GM18520 (cell line): ENCODE measurements at regions not wholly inside any gene's neighbourhood (a gene's known extent, or its start where the extent isn't known, plus 50 kb on each side); places are given as distances from the start of the nearest gene placed in this dataset.

Experiments
- ATAC-seq: cut with Tn5 transposase; IDR thresholded peaks from one replicate; pipeline ENCODE4 v1.9.1; 2021; ENCODE audit not compliant: unreplicated experiment

- no peak for ATAC-seq
Observed at GRCh38 chr2:66036948-66037347, 398.0 kb upstream of the MEIS1 start.

GRCh38 chr2:66034467-66034866 is 400.5 kb upstream of the MEIS1 start:
- no peak for ATAC-seq

DNA sequence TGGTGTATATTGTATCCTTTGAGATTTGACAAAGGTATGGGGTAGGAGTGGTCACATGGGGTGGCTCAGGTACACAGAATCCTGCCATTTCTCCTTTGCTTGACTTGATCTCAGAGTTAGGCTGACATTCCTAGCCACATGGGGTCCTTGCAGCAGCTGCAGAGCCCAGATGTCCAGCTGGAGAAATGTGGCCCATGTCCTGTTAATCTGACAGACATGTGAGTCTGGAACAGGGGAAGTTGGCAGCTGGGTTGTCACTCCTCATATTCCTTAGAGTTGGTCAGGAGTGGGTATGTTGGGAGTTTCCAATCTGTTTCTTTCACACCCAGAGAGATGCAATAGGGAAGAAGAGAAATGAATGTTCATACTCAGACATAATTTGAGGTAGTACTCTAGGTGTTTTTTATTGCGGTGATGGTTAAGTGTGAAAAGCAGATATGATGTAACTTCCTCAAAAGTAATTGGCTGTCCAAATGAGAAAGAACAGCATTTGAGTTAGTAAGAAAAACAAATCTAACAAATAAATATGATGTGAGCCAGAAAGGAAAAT is 402.6 kb upstream of the MEIS1 start:
- ATAC-seq = no peak

DNA sequence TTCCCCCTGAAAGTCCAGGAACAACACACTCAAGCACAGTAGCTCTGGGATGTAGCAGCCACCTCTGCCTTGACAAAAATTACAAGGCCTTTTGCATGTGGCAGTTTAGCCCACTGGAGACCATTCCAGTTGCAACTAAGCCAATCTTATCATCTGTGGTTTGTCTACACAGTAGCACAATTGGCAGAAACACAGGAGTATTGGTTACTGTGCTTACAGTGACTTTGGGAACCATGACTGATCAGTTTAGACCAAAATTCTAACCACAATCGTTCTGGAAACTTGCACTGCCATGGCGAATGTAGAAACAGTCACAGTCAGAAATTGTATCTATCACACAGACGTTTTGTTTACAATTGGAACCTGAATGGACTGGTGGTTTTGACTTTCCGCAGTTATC is 403.7 kb upstream of the MEIS1 start:
- no peak for ATAC-seq

GRCh38 chr2:66030553-66030952 is 404.4 kb upstream of the MEIS1 start:
- ATAC-seq = no peak

DNA sequence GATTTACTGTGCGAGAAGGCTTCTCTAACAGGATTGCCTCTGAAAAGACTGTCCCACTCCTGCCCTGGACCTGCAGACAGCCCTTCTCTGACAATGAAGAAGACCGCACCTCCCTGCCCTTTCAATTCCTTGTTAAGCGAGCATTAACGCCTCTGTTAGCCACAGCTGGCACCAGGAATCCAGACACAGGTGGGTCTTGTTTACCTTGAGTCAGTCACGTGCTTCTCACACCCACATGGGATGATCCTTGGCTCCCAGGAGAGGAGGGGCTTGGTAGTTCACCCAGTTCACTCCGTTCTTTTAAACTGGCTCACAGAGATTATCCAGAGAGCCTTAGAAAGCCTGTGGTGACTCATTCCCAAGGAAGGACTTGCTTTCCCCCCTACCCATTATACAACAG is 410.5 kb upstream of the MEIS1 start:
- ATAC-seq = no peak

DNA sequence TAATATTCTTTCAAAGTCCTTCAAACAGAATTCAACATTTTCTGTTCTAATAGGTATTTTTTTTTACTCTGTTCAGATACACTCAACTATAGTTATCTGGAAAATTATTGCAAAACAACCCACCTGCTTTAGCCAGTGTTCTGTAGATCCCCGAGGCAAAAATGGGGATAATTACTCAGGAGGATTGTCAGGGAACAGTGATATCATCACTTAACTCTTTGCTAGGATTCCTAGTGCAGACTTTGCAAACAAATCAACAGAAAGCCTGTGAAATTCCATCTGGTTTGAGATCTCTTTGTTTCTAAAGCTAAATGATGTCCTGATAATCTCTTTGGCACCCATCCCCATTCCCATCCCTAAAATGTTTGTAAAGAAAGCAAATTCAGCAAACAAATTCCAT is 413.6 kb upstream of the MEIS1 start:
- ATAC-seq = no peak

- ATAC-seq = no peak
Observed at GRCh38 chr2:66017763-66018162, 417.2 kb upstream of the MEIS1 start.

DNA sequence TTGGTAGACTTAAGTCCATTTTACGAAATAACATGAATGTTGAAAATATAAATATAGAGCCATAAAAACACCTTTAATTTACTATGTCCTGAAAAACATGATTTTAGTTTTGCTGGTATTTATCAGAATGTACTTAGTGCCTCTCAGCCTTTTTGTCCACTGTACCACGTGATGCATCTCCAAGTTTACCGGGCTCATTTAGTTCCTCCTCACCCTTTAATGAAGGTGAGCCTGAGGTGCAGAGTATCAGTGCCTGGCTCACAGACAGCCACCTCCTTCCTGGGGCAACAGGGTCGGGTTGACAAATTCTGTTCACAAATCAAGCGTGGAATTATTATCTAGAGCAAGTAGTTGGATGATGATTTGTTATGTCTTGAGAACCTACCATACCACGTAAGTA is 420.5 kb upstream of the MEIS1 start:
- no peak for ATAC-seq

DNA sequence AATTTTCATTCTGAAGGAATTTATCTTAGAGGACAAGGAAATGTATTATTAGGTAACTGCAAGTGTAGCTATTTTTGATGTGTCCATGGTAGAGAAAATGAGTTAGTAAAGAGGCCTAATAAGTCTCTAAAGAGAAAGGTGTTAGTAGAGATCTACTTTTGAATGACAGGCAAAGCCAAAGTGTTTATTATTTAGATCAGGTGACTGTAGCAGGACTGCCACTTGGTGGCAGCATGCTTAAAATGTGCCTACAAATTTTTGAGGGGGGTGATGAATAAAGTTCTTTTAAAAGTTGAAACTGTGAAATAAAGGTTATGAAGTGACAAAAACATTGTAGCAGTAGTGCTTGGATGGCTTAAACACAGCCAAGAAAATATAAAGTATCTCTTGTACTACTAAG is 421.5 kb upstream of the MEIS1 start:
- no peak for ATAC-seq

GRCh38 chr2:66003931-66004330 is 431.0 kb upstream of the MEIS1 start:
- no peak for ATAC-seq

DNA sequence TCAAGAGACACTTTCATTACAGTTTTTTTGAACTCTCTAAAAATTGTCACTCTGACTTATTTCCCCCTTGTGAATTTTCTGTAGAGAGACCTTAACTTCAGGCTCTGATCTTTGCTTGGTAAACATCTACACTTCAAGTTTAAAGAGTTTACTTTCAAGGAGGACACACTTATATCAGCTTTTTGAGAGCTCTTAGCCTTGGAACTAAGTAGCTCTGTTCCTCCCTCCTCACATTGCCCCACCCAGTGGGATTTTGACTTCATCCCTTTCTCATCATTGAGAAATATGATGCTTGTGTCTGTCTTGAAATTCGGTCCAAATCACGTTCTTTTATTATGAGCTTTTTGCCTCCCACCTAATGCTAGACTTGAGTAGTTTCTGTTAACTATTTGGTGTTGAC is 433.4 kb upstream of the MEIS1 start:
- ATAC-seq = no peak

GRCh38 chr2:66000901-66001300 is 434.0 kb upstream of the MEIS1 start:
- no peak for ATAC-seq

DNA sequence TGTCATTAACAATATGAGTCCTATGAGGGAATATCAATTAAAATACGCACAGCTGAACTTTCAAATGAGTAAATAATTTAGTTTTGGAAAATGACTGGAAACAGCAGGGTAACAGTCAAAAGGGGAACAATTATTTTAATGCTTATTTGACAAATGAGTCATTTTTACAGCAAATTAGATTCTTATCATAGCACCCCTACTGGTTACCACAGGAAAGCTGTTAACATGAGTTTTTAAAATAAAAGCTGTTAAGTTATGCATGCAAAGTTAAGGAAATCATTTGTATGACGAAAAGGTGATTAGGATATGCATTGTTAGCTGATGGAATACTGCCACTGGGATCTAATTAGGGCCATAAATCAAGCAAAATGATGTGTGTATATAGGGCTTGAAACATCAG is 435.1 kb upstream of the MEIS1 start:
- no peak for ATAC-seq

DNA sequence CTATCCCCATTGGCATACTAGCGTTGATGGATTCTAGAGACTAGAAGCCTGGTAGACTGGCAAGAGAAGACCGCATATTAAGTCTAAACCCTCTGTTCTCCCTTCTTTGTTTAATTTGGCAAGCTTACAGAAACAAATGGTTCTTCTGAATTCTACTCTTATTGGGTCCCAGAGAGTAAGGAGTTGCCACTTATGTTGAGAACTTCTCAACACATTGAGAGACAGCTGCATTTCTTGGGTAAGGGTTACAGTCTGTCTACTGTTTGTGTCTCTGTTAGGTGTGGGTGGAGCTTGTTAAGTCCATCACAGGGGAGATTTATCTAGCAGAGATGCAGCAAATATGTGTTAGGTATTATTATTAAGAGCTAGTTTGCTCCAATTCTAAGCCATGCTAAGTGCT is 435.8 kb upstream of the MEIS1 start:
- no peak for ATAC-seq

DNA sequence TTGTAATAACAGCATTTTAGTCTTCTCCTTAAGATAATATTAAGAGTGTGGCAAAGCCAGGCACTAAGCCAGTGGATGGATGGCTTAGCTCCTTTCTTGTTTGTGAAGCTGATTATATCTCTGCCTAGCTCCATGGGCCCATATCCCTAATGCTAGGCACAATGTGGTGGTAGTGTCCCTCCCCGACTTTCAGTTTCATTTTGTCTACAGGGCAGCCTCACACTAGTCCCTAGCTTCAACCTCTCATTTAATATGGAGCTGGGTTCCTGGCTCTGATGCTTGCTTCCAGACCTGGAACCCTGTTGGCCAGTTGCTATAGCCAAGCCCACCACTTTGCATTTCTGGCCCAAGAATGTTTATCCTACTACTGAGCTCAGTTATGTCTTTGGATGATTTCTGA is 437.0 kb upstream of the MEIS1 start:
- no peak for ATAC-seq

- no peak for ATAC-seq
Observed at GRCh38 chr2:65992198-65992554, 442.7 kb upstream of the MEIS1 start.

DNA sequence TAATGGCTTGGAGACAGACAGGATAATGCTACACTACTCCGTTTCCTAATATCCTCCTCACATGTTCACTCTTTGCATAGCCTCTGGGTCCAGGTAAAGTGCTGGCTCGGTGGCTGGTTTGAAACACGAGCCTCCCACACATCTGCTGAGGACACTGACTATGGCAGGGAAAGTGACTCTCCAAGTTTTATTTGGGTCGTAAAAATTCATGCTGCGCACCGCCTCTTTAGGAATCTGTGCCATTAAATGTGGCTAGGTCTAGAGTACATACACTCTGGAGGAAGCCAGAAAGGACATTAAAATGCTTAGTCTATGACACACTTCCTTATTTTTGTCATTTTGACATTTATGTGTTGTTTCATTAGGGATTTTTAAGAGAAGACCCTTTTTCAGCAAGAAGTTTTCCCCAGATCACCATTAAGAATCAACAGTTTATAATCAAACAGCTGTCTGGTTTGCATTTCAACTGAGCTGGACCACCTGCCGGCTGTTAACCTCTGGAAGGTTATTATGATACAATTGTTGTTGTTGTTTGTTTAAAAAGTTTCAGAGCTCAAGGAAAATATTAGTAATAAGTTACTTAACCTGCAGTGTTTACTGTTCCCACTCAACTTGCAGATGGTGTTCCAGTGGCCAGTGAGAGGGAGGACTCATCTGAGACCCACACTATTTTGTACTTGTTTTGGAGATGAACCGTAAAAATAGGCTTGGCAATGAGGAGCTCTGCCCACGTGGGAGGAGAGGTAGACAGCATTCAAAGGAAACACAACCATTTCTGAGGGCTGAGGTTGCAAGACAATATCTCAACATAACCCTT is 443.3 kb upstream of the MEIS1 start:
- ATAC-seq = no peak

DNA sequence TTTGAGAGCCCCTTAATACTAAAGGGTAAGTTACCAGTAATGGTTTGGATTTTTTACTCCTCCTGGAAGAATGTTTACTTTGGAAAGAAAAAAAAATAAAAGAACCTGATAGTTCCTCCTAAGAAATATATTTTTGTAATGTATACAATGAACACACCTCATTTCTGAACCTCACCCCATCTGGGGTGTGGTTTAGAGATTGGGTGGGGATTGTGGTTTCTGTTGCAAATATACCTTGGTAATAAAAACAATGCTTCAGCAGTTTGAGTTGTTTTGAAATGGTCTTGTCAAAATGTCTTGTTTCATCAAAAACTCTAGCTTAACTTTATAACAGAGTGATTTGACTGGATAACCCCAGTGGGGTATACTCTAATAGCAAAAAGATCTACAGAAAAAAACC is 448.9 kb upstream of the MEIS1 start:
- ATAC-seq = no peak

GRCh38 chr2:65980531-65980930 is 454.4 kb upstream of the MEIS1 start:
- no peak for ATAC-seq

GRCh38 chr2:65979446-65979845 is 455.5 kb upstream of the MEIS1 start:
- ATAC-seq = no peak

DNA sequence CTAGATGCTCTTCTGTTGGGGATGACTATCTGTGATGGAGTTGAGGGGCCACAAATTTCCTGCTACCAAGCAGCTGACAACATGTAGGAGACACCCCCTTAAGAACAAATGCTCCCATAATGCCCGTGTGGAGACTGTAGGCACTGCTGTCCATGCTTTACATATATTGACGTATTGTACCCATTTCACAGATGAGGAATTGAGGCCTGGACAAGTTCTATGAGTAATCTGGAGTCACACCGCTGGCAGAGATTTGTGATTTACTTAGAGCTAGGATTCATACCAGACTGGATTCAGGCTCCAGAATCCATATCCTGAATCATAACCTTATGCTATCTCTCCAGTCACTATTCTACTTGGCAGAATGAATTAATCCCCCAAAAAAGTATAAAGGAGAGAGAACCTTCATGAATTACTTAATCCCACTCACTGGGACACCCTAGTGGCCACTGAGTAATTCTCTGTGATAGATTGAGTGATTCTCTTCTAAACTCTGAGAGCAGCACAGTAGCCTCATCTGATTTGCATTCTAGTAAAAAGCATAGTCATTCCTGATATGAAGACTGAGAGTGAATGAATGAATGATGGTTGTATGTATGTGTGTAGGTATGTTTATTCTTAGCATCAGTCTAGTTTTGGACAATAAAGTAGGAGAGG is 460.7 kb upstream of the MEIS1 start:
- ATAC-seq = no peak

- ATAC-seq = no peak
Observed at GRCh38 chr2:65969161-65969560, 465.8 kb upstream of the MEIS1 start.
